SK-N-MC (cell line): ENCODE measurements at regions not wholly inside any gene's neighbourhood (a gene's known extent, or its start where the extent isn't known, plus 50 kb on each side); places are given as distances from the start of the nearest gene placed in this dataset.
"Not testable (repeated sequence)": the region's sequence is repeated elsewhere in the genome, so short reads cannot be mapped to it uniquely, and the experiment has no call there.

Experiments
- DNase-seq: peaks from one replicate; pipeline ENCODE4 v3.0.0-alpha.2; 2011; ENCODE audit warnings: low read depth, low spot score
- H3K27ac ChIP-seq: fragments of 200-600 bp; sonication (generic); 2 replicates; pipeline ENCODE4 v1.5.1; 2016; ENCODE audit warnings: mixed run types
- H3K36me3 ChIP-seq: fragments of 200-600 bp; sonication (generic); 2 replicates; pipeline ENCODE4 v1.6.1; 2017; ENCODE audit warnings: antibody characterized with exemption, low read length, mixed read lengths; ENCODE audit not compliant: insufficient read depth
- H3K4me3 ChIP-seq: fragments of 200-600 bp; sonication (generic); 2 replicates; pipeline ENCODE4 v1.5.1; 2016
- H3K9ac ChIP-seq: fragments of 200-600 bp; sonication (generic); 2 replicates; pipeline ENCODE4 v1.8.0; 2017; ENCODE audit warnings: mixed run types, mixed read lengths; ENCODE audit not compliant: insufficient read length
- H3K9me3 ChIP-seq: fragments of 200-600 bp; sonication (generic); 2 replicates; pipeline ENCODE4 v1.6.1; 2017; ENCODE audit warnings: low read depth, mild to moderate bottlenecking, antibody characterized with exemption, low read length, moderate library complexity, mixed read lengths
- EZH2 ChIP-seq: fragments of 200-600 bp; sonication (generic); IDR thresholded peaks from one replicate; pipeline ENCODE4 v1.6.1; 2017; ENCODE audit warnings: antibody characterized with exemption
- FOXP2 ChIP-seq: optimal IDR thresholded peaks from 2 replicates; pipeline ENCODE3; 2011; ENCODE audit warnings: mild to moderate bottlenecking, moderate library complexity; ENCODE audit not compliant: insufficient read depth; ENCODE audit errors: extremely low read length, control extremely low read depth
- POLR2AphosphoS5 ChIP-seq: IDR thresholded peaks from 2 replicates; pipeline ENCODE4 v1.6.1; 2012; ENCODE audit warnings: mild to moderate bottlenecking, low read depth, low read length, borderline replicate concordance

GRCh38 chr5:1658665-1659064 lies 134.9 kb upstream of the LPCAT1 start:
- H3K9me3 ChIP-seq: no peaks in the 10 kb centered on the region

DNA sequence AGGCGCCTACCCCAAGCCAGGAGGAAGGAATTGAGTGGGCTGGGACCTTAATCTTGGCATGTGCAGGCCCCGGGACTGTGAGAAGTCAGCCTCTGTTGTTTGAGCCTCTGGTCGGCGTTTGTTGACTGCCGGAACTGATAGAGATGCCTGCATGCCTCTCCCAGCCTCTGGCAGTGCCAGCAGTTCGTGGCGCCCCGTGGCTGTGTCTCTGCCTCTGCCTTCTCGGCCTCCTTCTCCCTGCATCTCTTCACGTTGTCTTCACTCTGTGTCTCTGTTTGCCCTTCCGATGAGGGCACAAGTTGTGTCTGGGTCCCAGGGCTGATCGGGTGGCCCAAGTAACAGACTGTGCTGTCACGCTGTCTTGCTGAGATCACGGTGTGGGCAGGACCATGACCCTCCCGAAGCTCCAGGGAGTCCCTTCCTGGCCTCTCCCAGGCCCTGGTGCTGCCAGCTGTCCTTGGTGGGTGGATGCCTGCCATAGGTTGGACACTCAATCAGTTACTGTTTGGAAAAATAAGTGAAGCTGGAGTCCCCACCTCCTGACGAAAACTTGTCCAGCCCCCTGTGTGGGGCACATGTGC lies 133.5 kb upstream of the LPCAT1 start:
- no peak overlapping the region for H3K9ac ChIP-seq
- TF ChIP-seq FOXP2 (no peak), POLR2AphosphoS5 (no peak), EZH2 (no peak)
- H3K36me3 ChIP-seq: no peaks in the 10 kb centered on the region
- no peaks in the 10 kb centered on the region for H3K9me3 ChIP-seq
- no peak for DNase-seq
- H3K27ac ChIP-seq: no peak overlapping the region
- no peak overlapping the region for H3K4me3 ChIP-seq

More at GRCh38 chr5:1658665-1659064, 134.9 kb upstream of the LPCAT1 start:
- no peak for DNase-seq
- Histone ChIP-seq H3K4me3 (no peak overlapping the region), H3K36me3 (no peaks in the 10 kb centered on the region), H3K27ac (no peak overlapping the region), H3K9ac (no peak overlapping the region)
- TF ChIP-seq FOXP2: no peak
- TF ChIP-seq POLR2AphosphoS5: no peak
- TF ChIP-seq EZH2: no peak

- Histone ChIP-seq H3K9ac (no peak overlapping the region), H3K9me3 (no peaks in the 10 kb centered on the region), H3K36me3 (no peaks in the 10 kb centered on the region), H3K4me3 (no peak overlapping the region), H3K27ac (no peak overlapping the region)
- no peak for DNase-seq
- TF ChIP-seq EZH2 (no peak), POLR2AphosphoS5 (no peak), FOXP2 (no peak)
These were observed 132.7 kb upstream of the LPCAT1 start for GRCh38 chr5:1656271-1656975.

DNA sequence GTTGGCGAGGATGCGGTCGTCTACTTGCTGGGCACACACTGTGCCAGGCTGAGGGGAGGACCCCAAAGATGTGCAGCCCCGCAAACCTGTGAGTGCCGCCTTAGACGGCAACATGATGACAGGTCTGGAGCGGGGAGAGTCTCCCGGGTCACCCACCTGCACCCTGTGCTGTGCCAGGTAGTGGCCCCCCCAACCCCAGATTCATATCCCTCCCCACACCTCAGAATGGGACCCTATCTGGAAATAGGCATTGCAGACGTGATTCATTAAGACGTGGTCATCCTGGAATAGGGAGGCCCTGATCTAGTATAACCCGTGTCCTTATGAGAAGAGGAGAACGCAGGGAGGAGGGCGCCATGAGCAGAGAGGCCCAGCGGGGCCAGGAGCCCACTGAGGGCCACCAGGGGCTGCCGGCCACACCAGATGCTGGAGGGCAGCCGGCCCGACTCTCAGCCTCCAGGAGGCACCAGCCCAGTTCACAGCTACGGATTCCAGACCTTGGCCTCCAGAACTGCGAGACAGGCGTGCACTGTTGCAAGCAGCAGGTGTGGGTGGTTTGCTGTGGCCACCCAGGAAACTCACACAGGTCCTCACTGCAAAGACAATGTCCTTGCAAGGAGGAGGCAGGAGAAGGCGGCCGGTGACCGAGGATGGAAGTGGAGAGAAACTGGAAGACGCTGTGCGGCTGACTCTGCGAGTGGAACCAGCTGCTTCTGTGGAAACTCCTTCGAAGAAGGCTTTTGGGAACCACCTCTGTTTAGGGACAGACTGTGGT lies 131.9 kb upstream of the LPCAT1 start:
- Histone ChIP-seq H3K9ac (no peak overlapping the region), H3K36me3 (no peaks in the 10 kb centered on the region), H3K27ac (no peak overlapping the region), H3K9me3 (no peaks in the 10 kb centered on the region), H3K4me3 (no peak overlapping the region)
- DNase-seq: no peak
- no peak for TF ChIP-seq EZH2
- no peak for TF ChIP-seq POLR2AphosphoS5
- no peak for TF ChIP-seq FOXP2

GRCh38 chr5:1654786-1655495 lies 131.2 kb upstream of the LPCAT1 start:
- TF ChIP-seq EZH2: no peak
- TF ChIP-seq FOXP2: no peak
- no peak for TF ChIP-seq POLR2AphosphoS5
- no peak for DNase-seq
- Histone ChIP-seq H3K9ac (no peak overlapping the region), H3K9me3 (no peaks in the 10 kb centered on the region), H3K27ac (no peak overlapping the region), H3K36me3 (no peaks in the 10 kb centered on the region), H3K4me3 (no peak overlapping the region)

DNA sequence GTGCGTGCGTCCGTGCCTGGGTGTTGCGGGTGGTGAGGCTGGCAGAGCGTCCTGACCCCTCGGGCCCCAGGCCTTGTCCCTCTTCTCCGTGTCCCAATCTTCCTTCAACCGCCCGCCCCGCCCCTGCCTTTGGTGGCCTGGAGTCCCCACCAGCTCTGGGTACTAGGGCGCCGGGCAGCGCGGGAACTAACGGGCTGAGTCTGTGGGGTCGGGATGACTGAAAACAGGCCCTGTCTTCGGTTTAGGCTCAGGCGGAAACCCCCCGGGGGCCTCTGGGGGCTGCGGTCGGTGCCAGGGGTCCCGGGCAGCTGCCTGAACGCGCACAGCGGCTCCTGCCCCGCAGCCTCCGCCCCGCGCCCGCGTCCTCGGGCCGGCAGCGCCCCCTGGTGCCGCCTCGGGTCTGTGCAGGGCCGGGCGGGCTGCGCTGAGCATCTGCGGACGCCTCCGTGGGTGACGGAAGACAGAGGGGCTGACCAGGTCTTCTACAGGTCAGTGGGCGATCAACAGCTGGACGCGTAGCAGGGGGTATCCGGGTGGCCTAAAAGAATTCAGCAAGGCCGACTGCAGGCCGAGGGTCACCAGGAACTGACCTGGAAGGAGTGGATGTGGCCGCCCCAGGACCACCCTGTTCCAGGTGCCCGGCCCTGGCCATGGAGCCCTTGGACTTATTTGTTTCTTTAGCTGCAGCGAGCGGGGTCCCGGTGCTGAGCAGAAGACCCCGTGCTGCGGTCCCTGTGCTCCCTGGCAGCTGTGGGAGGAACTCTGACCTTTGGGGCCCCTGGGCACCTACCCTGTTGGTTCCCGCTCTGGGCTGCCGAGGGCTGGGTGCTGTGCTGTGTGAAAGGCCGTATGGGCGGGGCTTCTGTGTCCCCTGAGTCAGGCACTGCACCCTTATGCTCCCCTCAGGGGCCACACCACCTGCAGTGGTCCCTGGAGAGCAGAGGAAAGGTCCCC lies 130.2 kb upstream of the LPCAT1 start:
- not testable (repeated sequence) for H3K9ac ChIP-seq, H3K36me3 ChIP-seq, H3K4me3 ChIP-seq, H3K9me3 ChIP-seq, DNase-seq, H3K27ac ChIP-seq

DNA sequence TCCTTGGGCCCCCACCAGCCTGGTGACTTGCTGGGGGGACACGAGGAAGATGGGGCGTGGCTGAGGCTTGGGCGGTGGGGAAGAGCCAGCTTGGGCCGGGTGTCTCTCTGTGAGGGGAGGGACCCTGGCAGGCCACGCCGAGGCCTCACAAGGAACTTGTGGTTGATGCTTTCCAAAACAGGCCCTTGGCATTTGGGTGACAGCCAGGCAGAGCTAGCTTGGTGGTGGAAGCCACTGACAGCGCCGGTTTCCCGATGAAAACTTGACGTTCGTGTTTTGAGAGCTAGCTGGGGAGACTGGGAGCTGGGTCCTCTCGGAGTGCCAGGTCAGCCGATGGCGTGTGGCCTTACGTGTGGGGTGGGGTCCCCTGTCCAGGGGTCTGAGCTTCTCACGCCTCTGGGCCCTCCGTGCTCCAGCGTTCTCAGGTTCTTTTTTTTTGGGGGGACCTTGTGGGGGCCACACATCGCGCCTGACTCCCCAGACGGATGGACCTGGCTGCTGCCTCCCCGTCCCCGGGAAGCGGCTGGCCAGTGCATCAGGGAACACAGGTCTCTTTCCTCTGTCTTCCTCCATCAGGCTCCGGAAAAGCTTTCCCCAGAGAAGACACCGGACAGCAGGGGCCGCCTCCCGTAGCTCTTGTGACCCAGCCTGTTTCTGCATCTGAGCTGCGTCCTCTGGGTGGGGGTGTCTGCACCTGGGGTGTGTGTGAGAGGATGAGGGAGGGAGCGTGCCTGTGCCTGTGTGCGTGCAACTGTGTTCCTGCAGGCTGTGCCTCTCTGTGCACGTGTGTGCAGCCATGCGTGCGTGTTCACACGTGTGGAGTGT lies 129.3 kb upstream of the LPCAT1 start:
- DNase-seq: no peak
- Histone ChIP-seq H3K27ac (no peak overlapping the region), H3K9ac (no peak overlapping the region), H3K9me3 (no peaks in the 10 kb centered on the region), H3K4me3 (no peak overlapping the region), H3K36me3 (no peaks in the 10 kb centered on the region)
- no peak for TF ChIP-seq EZH2
- TF ChIP-seq FOXP2: no peak
- TF ChIP-seq POLR2AphosphoS5: no peak
